GM21717 (cell line): ENCODE measurements at regions not wholly inside any gene's neighbourhood (a gene's known extent, or its start where the extent isn't known, plus 50 kb on each side); places are given as distances from the start of the nearest gene placed in this dataset.

Source experiments
- ATAC-seq: cut with Tn5 transposase; IDR thresholded peaks from one replicate; pipeline ENCODE4 v1.9.1; 2021; ENCODE audit warnings: mild to moderate bottlenecking, moderate library complexity; ENCODE audit not compliant: unreplicated experiment

DNA sequence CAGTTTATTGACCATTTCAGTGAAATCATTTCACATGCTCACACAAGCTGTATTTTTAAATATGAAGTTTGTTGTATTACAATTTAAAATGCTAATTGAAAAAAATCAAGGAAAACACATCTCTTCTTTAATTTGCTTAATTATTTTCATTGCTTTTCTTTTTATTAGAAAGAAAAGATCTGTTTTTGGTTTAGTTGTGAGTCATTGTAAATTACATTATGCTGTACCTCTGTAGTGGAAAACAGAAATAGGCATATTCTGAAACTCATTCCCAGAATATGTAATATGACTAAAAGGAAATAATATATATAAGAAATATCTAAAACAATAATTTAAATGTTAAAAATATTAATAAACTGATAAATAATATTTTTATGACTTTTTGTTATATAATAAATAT is 161.9 kb downstream of the HGF start:
- no peak for ATAC-seq

GRCh38 chr7:81606078-81606863 is 163.6 kb downstream of the HGF start:
- ATAC-seq, result no peak

DNA sequence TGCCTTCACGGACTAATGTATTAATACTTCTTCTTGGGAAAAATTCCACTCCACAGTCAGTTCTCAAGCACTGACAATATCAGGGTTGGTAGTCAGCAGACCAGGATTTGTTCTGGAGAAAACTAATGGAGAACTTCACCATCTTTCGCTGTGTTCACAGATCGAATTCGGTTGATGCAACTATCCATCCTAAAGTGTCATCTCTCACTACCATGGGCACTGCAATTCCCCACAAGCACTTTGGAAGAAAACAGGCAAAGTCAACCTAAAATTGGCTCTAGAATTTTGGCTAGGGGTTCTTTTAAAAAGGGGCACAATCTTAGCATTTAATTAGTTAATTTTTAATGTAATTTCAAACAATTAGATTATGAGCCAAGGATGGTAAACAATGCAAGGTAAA is 164.4 kb downstream of the HGF start:
- no peak for ATAC-seq

DNA sequence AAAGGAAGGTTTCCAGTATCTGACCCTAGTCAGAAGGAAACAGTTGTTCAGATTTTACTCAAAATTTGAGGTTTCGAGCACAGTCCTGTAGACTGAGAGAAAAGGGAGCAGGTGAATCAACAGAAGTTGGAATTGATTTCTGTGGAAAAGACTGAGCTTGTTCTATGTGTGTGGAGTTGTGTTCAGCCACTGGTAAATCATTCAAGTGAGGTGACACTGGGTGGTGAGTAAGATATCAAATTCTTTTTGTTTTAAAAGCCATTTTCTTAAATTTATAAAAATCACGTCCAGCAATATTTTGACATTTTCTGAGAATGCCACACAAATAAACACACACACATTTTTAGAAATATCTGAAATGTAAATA is 165.1 kb downstream of the HGF start:
- ATAC-seq, result no peak

GRCh38 chr7:81604075-81604807 is 165.6 kb downstream of the HGF start:
- no peak for ATAC-seq

- no peak for ATAC-seq
These were observed 169.2 kb downstream of the HGF start for GRCh38 chr7:81600608-81601007.

GRCh38 chr7:81598951-81599350 is 170.9 kb downstream of the HGF start:
- ATAC-seq, result no peak

GRCh38 chr7:81594767-81595166 is 175.1 kb downstream of the HGF start:
- ATAC-seq, result no peak

GRCh38 chr7:81590131-81590530 is 179.7 kb downstream of the HGF start:
- no peak for ATAC-seq

- ATAC-seq, result no peak
These were observed 185.2 kb downstream of the HGF start for GRCh38 chr7:81584667-81585066.

DNA sequence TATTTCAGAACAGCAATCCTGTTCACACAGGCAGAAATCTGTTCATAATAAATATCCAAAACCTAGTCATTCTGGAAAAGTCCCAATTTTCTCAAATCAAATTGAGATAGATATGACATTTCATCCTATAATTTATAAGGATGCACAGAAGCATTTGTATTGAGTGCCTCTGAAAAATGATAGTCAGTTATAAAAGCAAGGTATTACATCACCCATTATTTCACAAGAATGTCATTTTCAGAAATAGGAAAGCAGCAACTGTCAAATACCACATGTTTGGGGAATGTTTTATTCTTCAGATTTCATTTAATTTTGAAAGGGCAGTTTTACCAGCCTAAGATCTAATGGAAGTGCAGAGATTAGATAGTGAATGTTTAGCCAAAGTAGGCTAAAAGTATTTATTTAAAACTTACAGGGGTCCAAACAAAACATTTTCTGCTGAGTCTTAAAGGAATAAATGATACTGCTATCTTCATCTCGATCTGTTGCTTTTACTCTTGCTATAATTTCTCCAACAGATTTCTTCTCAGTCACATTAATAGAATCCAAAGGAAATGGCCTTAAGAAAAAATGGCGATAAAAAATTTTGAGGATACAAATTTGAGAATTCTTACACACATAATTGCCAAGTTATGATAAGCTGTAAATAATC is 185.8 kb downstream of the HGF start:
- ATAC-seq, result no peak

- no peak for ATAC-seq
These were observed 186.8 kb downstream of the HGF start for GRCh38 chr7:81583090-81583489.

- no peak for ATAC-seq
These were observed 192.1 kb downstream of the HGF start for GRCh38 chr7:81577642-81578340.

GRCh38 chr7:81574723-81575326 is 195.0 kb downstream of the HGF start:
- ATAC-seq, result no peak

- ATAC-seq, result no peak
These were observed 195.9 kb downstream of the HGF start for GRCh38 chr7:81573932-81574331.

DNA sequence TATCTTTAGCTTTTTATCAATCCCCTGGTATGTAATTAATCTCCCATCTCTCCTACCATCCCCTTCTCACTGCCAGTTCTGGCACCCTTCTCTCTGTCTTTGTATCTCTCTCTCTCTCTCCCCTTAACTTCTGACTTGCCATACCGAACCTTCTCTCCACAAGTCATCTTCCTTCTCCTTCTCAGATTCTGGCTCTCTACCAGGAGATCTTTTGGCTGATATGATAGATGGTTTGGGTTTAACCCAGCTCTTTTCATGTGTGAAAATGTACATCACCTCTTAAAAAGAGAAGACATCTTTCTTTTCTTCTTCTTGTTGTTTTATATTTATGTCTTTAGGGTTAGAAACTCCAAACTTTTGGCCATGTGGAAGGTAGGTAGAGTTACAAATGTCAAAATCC is 196.7 kb downstream of the HGF start:
- ATAC-seq, result no peak

- no peak for ATAC-seq
These were observed 207.3 kb downstream of the HGF start for GRCh38 chr7:81562581-81562980.

DNA sequence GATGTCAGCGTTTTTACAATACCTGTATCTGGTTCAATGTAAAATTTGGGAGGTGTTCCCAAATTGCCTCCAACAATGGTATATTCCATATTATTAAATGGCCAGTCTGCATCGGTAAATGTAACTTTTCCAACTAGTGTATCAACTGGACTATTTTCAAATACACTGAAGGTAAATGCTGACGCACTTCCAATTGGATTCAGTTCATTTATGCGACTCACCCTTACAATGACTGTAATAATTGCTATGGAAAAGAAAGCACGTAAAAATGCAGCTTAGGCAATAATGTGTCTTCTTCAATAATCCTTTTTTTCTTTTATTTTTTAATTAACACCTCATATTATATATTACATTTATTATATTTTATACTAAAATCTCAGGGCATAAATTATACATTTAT is 209.1 kb downstream of the HGF start:
- no peak for ATAC-seq

DNA sequence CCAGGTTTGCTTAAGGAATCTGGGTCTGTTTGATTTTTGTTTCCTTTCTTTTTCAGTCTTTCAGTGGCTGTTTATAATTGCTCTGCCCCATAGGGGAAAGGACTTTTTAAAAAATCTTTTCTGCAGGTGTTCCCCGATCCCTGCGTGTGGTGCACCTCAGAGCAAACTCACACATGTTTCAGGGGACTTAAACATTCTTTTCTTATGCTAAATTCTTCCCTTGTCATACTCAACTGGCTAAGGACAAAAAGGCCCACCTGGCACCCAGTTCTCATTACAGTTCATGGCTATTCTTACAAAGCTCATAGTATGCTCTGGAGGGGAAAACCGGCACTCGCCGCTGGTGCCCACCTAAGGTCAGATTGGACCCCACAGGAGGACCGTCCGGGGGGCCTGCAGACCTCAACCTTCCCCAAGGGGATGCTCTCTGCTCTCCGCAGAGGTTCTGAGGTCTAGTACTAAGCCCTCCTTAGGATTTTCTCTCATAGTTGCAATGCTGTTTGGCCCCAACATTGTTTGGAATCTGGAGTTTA is 220.3 kb downstream of the HGF start:
- no peak for ATAC-seq

DNA sequence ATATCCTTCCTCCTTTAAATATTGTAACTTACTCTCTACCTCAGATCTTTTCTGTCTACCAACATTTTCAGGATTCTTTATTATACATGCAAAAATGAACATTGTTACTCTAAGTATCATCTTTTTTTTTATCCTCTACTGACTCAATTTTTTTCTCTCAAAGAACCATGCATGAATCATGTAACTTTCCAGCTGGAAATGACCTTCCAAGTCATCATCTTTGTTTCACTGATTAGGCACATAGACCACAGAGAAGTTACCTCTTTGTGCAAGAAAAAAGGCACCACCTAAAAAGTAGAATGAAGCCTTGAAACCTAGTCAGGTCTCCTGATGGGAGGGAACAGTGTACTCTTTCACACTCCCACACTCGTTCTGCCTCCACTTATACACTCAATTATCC is 234.9 kb downstream of the HGF start:
- no peak for ATAC-seq

DNA sequence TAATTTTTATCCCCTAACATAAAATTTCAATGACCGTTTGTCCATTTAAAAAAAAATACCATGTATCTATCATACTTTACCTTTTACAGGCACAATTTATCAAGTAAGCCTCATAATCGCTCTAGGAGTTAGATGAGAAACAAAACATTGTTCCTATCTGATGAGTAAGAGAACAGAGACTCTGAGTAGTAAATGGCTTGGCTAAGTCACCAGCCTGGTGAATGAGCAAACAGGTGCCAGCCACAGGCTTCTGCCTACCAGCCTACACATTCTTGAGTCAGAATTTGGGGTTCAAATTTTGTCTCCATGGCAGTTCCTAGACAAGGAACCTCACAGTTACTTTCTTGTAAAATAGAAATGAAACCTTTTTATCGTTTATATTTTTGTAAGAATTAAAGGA is 235.4 kb downstream of the HGF start:
- no peak for ATAC-seq
